ENCODE measurements at regions not wholly inside any gene's neighbourhood (a gene's known extent, or its start where the extent isn't known, plus 50 kb on each side); places are given as distances from the start of the nearest gene placed in this dataset.

GRCh38 chr10:133031541-133032125, 56.1 kb upstream of the ADGRA1 start:
- TF ChIP-seq CTCF (IDR thresholded peaks at IDR 0.05) (no peak), EP300 (IDR thresholded peaks at IDR 0.05) (no peak), POLR2A (IDR thresholded peaks at IDR 0.05) (no peak)
